Panc1 (cell line): ENCODE measurements at regions not wholly inside any gene's neighbourhood (a gene's known extent, or its start where the extent isn't known, plus 50 kb on each side); places are given as distances from the start of the nearest gene placed in this dataset.

Experiments
- ATAC-seq: fragments of 200-7000 bp; cut with Tn5 transposase; 2 replicates; pipeline ENCODE4 v1.9.1; 2020; ENCODE audit warnings: mild to moderate bottlenecking, moderate library complexity
- BruUV-seq: library from RNA; stranded (reverse); fragments of 400-500 nt; replicated peaks from 2 replicates; lab custom pipeline; 2021; lab: Mats Ljungman, UMichigan
- CTCF ChIA-PET: fragments of 300-600 bp; sonication (Branson Sonifier 250); formaldehyde crosslinking; loops from one replicate; lab custom pipeline; 2022; ENCODE audit warnings: antibody characterized with exemption; lab: Charles Lee
- POLR2A ChIA-PET: fragments of 300-600 bp; sonication (Branson Sonifier 250); formaldehyde crosslinking; loops from one replicate; lab custom pipeline; 2022; ENCODE audit warnings: antibody characterized with exemption; lab: Charles Lee
- DNase-seq: peaks from one replicate; pipeline ENCODE4 v3.0.0-alpha.2; 2010; ENCODE audit warnings: low read depth, low spot score
- H3K27ac ChIP-seq: 2 replicates; pipeline ENCODE4 v1.5.1; 2011; ENCODE audit warnings: mild to moderate bottlenecking, low read length, inconsistent platforms
- H3K27me3 ChIP-seq: fragments of 200-500 bp; sonication (Bioruptor generic); 2 replicates; pipeline ENCODE4 v1.6.0; 2014; ENCODE audit warnings: low read length, inconsistent platforms; ENCODE audit not compliant: control insufficient read depth, insufficient read depth
- H3K36me3 ChIP-seq: fragments of 200-500 bp; sonication (Bioruptor generic); 2 replicates; pipeline ENCODE4 v1.5.1; 2014; ENCODE audit warnings: inconsistent platforms, mild to moderate bottlenecking, low read length, moderate library complexity; ENCODE audit not compliant: control insufficient read depth, insufficient read depth
- H3K4me1 ChIP-seq: 2 replicates; pipeline ENCODE4 v1.5.1; 2011; ENCODE audit warnings: inconsistent platforms, mild to moderate bottlenecking, low read length, moderate library complexity; ENCODE audit not compliant: control insufficient read depth, insufficient read depth
- H3K4me3 ChIP-seq, 2 experiments: 2 replicates each; pipeline ENCODE4 v1.5.1; 2011 to 2012; ENCODE audit warnings: low read depth in 2 of 2, low read length in 2 of 2, mild to moderate bottlenecking in 2 of 2, inconsistent platforms in 1 of 2, moderate library complexity in 1 of 2
- H3K9me3 ChIP-seq: fragments of 200-500 bp; sonication (Bioruptor generic); 2 replicates; pipeline ENCODE4 v1.5.1; 2014; ENCODE audit warnings: low read depth, mild to moderate bottlenecking, inconsistent platforms, low read length, moderate library complexity; ENCODE audit not compliant: control insufficient read depth, insufficient read depth
- CTCF ChIP-seq: fragments of 450-650 bp; IDR thresholded peaks from 2 replicates; pipeline ENCODE4 v1.5.1; 2017; ENCODE audit warnings: mild to moderate bottlenecking
- POLR2AphosphoS5 ChIP-seq: IDR thresholded peaks from 2 replicates; pipeline ENCODE4 v1.6.1; 2012; ENCODE audit warnings: mild to moderate bottlenecking, low read depth, low read length, moderate library complexity
- REST ChIP-seq, 2 experiments: IDR thresholded peaks; 2 replicates each; pipeline ENCODE4 v1.6.1; 2011 to 2012; ENCODE audit warnings: low read depth in 2 of 2, control low read depth in 1 of 2, low read length in 1 of 2, mild to moderate bottlenecking in 1 of 2, moderate library complexity in 1 of 2; ENCODE audit not compliant: insufficient read depth in 1 of 2
- SIN3A ChIP-seq: IDR thresholded peaks from 2 replicates; pipeline ENCODE4 v1.6.1; 2012; ENCODE audit warnings: low read depth, mild to moderate bottlenecking, low read length, moderate library complexity, borderline replicate concordance; ENCODE audit not compliant: insufficient read depth
- TCF7L2 ChIP-seq: IDR thresholded peaks from 2 replicates; pipeline ENCODE4 v1.6.1; 2011; ENCODE audit warnings: mild to moderate bottlenecking, low read depth, low read length, inconsistent platforms
- in situ Hi-C: cut with HindIII; loops from 2 replicates; pipeline ENCODE4 v1.10.0; 2016; ENCODE audit warnings: low sequenced_read_pairs, low pct_unique_long_range_greater_than_20kb
- intact Hi-C: fragments of 100-400 bp; cut with micrococcal nuclease; formaldehyde crosslinking; loops from one replicate; pipeline ENCODE4 v1.10.0; 2022; ENCODE audit not compliant: unreplicated experiment

GRCh38 chr15:96687388-96688107 lies 357.0 kb downstream of the NR2F2 start:
- Histone ChIP-seq H3K36me3 (no peaks in the 10 kb centered on the region), H3K27me3 (no peaks in the 10 kb centered on the region), H3K9me3 (no peaks in the 10 kb centered on the region), H3K4me1 (no peaks in the 10 kb centered on the region), H3K4me3 (no peak overlapping the region), H3K27ac (no peak overlapping the region)
- ATAC-seq (no peak), DNase-seq (no peak)
- ChIA-PET CTCF (no interaction called here), POLR2A (no interaction called here)
- TF ChIP-seq CTCF = no peak
- TF ChIP-seq REST (IDR thresholded peaks at IDR 0.05; ENCODE audit: insufficient read depth in 1 of 2, low read depth in 2 of 2, low read length in 1 of 2) = no peak
- TF ChIP-seq POLR2AphosphoS5 = no peak
- TF ChIP-seq SIN3A = no peak
- no peak for TF ChIP-seq TCF7L2
- intact Hi-C loops = no loop called here
- no TSS peak for BruUV-seq
- in situ Hi-C loops = no loop called here

GRCh38 chr15:96690733-96691132 lies 360.2 kb downstream of the NR2F2 start:
- in situ Hi-C loops (no loop called here), intact Hi-C loops (no loop called here)
- Histone ChIP-seq H3K4me3 (no peak overlapping the region), H3K36me3 (no peaks in the 10 kb centered on the region), H3K9me3 (no peaks in the 10 kb centered on the region), H3K27ac (no peak overlapping the region), H3K4me1 (peaks cover 11% of the 10 kb centered on the region), H3K27me3 (no peaks in the 10 kb centered on the region)
- ATAC-seq (no peak), DNase-seq (no peak)
- no peak for TF ChIP-seq POLR2AphosphoS5
- TF ChIP-seq TCF7L2 = no peak
- TF ChIP-seq REST (IDR thresholded peaks at IDR 0.05; ENCODE audit: insufficient read depth in 1 of 2, low read depth in 2 of 2, low read length in 1 of 2) = no peak
- no peak for TF ChIP-seq SIN3A
- BruUV-seq = no TSS peak
- ChIA-PET CTCF (no interaction called here), POLR2A (no interaction called here)
